ENCODE measurements at regions not wholly inside any gene's neighbourhood (a gene's known extent, or its start where the extent isn't known, plus 50 kb on each side); places are given as distances from the start of the nearest gene placed in this dataset.
"Not testable (repeated sequence)": the region's sequence is repeated elsewhere in the genome, so short reads cannot be mapped to it uniquely, and the experiment has no call there.

DNA sequence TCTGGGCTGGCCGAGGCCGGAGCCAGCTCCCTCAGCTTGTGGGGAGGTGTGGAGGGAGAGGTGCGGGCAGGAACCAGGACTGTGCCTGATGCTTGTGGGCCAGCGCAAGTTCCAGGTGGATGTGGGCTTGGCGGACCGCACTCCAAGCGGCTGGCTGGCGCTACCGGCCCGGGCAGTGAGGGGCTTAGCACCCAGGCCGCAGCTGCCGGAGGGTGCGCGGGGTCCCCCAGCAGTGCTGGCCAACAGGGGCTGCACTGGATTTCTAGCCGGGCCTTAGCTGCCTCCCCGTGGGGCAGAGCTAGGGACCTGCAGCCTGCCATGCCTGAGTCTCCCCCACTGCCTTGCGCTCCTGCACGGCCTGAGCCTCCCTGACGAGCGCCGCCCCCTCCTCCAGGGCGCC lies 242.8 kb downstream of the CCSER2 start:
- no peaks in the 10 kb centered on the region for H3K36me3 Mint-ChIP-seq
- no peak overlapping the region for H3K27ac Mint-ChIP-seq
- H3K4me3 Mint-ChIP-seq: no peak overlapping the region
- H3K4me1 Mint-ChIP-seq: no peaks in the 10 kb centered on the region
- peaks cover 24% of the 10 kb centered on the region for H3K27me3 Mint-ChIP-seq
- H3K9me3 Mint-ChIP-seq: no peaks in the 10 kb centered on the region

- no peaks in the 10 kb centered on the region for H3K9me3 Mint-ChIP-seq
- no peak overlapping the region for H3K27ac Mint-ChIP-seq
- no peaks in the 10 kb centered on the region for H3K36me3 Mint-ChIP-seq
Observed at GRCh38 chr10:84574102-84574501, 245.7 kb downstream of the CCSER2 start.

DNA sequence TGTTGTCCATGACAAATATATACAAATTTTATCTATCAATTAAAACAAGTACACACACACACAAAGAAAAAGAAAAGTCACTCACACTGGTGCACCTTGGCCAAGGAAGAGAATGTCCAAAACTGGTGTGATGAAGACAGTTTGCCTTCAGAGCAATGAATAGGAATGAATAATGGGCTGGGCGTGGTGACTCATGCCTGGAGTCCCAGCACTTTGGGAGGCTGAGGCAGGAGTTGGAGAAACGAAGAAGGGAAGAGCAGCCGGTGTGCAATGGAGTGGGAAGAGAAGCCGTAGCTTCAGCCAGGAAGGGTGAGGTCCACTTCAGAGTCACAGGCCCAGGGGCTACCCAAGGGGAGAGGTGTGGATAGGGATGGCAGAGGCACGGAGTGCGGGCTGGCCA lies 253.6 kb downstream of the CCSER2 start:
- Mint-ChIP-seq H3K27ac (no peak overlapping the region), H3K9me3 (no peaks in the 10 kb centered on the region), H3K27me3 (peaks cover 9% of the 10 kb centered on the region), H3K4me3 (no peak overlapping the region), H3K36me3 (no peaks in the 10 kb centered on the region), H3K4me1 (no peaks in the 10 kb centered on the region)

More at GRCh38 chr10:84574102-84574501, 245.7 kb downstream of the CCSER2 start:
- H3K4me3 Mint-ChIP-seq: no peak overlapping the region
- peaks cover 16% of the 10 kb centered on the region for H3K27me3 Mint-ChIP-seq
- H3K4me1 Mint-ChIP-seq: no peaks in the 10 kb centered on the region

- H3K4me1 Mint-ChIP-seq: no peaks in the 10 kb centered on the region
- H3K27me3 Mint-ChIP-seq: peaks cover 5% of the 10 kb centered on the region
- H3K36me3 Mint-ChIP-seq: no peaks in the 10 kb centered on the region
- no peak overlapping the region for H3K27ac Mint-ChIP-seq
- H3K4me3 Mint-ChIP-seq: no peak overlapping the region
- H3K9me3 Mint-ChIP-seq: no peaks in the 10 kb centered on the region
Observed at GRCh38 chr10:84583501-84583900, 255.1 kb downstream of the CCSER2 start.

DNA sequence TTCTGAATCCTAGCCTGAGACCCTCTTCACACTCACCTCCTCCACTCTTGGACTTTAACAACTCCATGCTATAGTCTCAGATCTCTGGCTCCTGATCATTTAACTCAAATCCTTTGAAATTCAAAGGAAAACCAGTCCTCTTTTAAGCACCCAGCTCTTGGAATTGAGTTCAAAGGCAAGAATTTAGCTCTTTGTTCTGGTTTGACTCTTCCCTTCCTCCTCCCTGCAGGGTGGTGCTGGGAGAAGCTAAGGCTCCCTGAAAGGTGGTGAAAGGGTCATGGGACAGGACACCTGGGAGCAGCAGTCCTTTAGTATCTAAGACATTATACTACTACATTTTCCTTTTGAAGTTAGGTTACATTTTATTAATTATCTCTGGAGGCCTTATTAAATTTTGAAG lies 259.4 kb downstream of the CCSER2 start:
- Mint-ChIP-seq H3K27me3 (peaks cover 5% of the 10 kb centered on the region), H3K36me3 (no peaks in the 10 kb centered on the region), H3K4me1 (no peaks in the 10 kb centered on the region), H3K27ac (peak overlapping the region; percentile 46), H3K9me3 (no peaks in the 10 kb centered on the region), H3K4me3 (no peak overlapping the region)

DNA sequence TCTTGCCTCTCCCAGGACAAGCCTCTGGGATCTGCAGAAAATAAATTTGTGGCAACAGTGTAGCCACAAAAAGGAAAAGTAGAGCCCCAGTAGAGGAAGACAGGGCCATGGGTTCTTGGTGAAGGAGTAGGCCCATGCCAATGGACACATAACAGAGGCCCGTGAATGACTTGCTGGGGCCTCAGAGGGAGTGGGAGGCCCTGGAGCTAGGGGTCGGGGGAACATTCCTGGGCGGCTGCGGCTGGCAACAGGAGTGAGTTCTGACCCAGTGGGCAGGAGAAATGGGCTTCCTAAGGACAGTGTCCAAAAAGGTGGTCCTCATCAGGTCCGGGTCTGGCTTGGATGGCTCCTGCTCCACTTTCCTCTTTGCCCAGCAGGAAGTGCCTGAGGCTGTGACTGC lies 260.0 kb downstream of the CCSER2 start:
- no peak overlapping the region for H3K4me3 Mint-ChIP-seq
- H3K27me3 Mint-ChIP-seq: peaks cover 5% of the 10 kb centered on the region
- H3K9me3 Mint-ChIP-seq: no peaks in the 10 kb centered on the region
- H3K36me3 Mint-ChIP-seq: no peaks in the 10 kb centered on the region
- no peaks in the 10 kb centered on the region for H3K4me1 Mint-ChIP-seq
- H3K27ac Mint-ChIP-seq: no peak overlapping the region

DNA sequence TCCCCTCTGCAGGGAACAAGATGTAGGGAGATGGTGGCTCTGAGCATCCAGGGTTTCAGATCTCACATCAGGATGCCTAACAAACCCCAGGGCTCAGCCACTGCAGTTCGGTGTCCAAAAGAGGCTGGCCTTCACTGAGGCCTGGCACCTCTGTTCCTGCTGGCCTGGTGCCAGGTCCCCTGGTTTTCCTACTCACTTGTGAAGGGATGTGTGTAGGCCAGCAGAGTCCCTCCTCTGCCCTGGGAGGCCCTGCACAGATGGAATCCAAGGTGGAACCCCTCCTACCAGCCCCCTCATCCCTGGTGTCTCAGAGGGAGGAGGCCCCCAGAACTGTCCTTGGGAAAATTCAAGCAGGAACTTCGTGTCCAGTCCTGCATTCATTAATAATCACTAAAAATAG lies 260.6 kb downstream of the CCSER2 start:
- H3K27ac Mint-ChIP-seq: no peak overlapping the region

DNA sequence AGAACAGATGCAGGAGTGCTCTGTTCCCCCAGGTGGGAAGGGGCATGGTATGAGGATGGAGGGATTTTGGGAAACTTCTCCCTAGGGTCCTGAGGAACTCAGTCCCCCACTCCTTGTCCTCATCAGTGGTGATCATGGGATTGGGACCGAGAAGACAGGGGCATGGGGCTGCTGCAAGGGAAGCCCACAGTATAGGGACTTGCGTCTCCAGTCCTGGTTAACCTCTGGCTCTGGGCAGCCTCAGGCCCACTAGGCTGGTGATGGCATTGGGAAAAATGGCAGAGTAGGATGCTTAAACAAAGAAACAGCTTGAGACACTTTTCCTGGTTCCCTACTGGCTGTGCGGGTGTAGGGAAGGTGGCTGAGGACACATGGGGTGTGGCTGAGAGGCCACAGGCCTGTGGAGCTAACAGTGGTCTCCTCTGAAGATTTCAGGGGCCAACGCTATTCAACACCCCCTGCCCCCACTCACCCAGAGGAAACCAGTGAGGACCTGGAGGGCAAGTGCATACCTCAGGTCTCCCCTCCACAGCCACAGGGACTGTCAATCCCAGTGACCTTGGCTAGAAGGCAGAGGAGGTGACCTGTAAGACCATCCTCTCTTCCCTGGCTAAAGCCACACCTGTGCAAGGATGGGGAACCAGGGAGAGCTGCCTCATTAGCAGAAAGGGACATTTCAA lies 261.3 kb downstream of the CCSER2 start:
- no peak overlapping the region for H3K27ac Mint-ChIP-seq
- no peak overlapping the region for H3K4me3 Mint-ChIP-seq
- H3K36me3 Mint-ChIP-seq: no peaks in the 10 kb centered on the region
- no peaks in the 10 kb centered on the region for H3K9me3 Mint-ChIP-seq
- peaks cover 9% of the 10 kb centered on the region for H3K27me3 Mint-ChIP-seq
- no peaks in the 10 kb centered on the region for H3K4me1 Mint-ChIP-seq

More for the DNA sequence above, 260.6 kb downstream of the CCSER2 start:
- Mint-ChIP-seq H3K4me1 (no peaks in the 10 kb centered on the region), H3K9me3 (no peaks in the 10 kb centered on the region), H3K27me3 (peaks cover 8% of the 10 kb centered on the region), H3K4me3 (no peak overlapping the region), H3K36me3 (no peaks in the 10 kb centered on the region)

- H3K27ac Mint-ChIP-seq: no peak overlapping the region
- no peak overlapping the region for H3K4me3 Mint-ChIP-seq
- H3K4me1 Mint-ChIP-seq: no peaks in the 10 kb centered on the region
- H3K36me3 Mint-ChIP-seq: no peaks in the 10 kb centered on the region
- H3K27me3 Mint-ChIP-seq: peaks cover 12% of the 10 kb centered on the region
- H3K9me3 Mint-ChIP-seq: no peaks in the 10 kb centered on the region
Observed at GRCh38 chr10:84590327-84591193, 262.2 kb downstream of the CCSER2 start.

- Mint-ChIP-seq H3K27ac (no peak overlapping the region), H3K4me1 (no peaks in the 10 kb centered on the region), H3K27me3 (peaks cover 12% of the 10 kb centered on the region), H3K4me3 (no peak overlapping the region), H3K9me3 (peaks cover 4% of the 10 kb centered on the region), H3K36me3 (no peaks in the 10 kb centered on the region)
Observed at GRCh38 chr10:84593506-84593905, 265.1 kb downstream of the CCSER2 start.

GRCh38 chr10:84596585-84596984 lies 268.2 kb downstream of the CCSER2 start:
- Mint-ChIP-seq H3K36me3 (no peaks in the 10 kb centered on the region), H3K27ac (no peak overlapping the region), H3K4me1 (no peaks in the 10 kb centered on the region), H3K9me3 (peaks cover 4% of the 10 kb centered on the region), H3K4me3 (no peak overlapping the region), H3K27me3 (peaks cover 9% of the 10 kb centered on the region)

- Mint-ChIP-seq H3K36me3 (no peaks in the 10 kb centered on the region), H3K27ac (no peak overlapping the region), H3K27me3 (peaks cover 3% of the 10 kb centered on the region), H3K4me1 (no peaks in the 10 kb centered on the region), H3K4me3 (no peak overlapping the region), H3K9me3 (peaks cover 4% of the 10 kb centered on the region)
Observed at GRCh38 chr10:84599254-84599653, 270.9 kb downstream of the CCSER2 start.

GRCh38 chr10:84600947-84601346 lies 272.6 kb downstream of the CCSER2 start:
- no peak overlapping the region for H3K27ac Mint-ChIP-seq
- H3K4me3 Mint-ChIP-seq: no peak overlapping the region
- H3K36me3 Mint-ChIP-seq: no peaks in the 10 kb centered on the region
- peaks cover 4% of the 10 kb centered on the region for H3K9me3 Mint-ChIP-seq
- no peaks in the 10 kb centered on the region for H3K4me1 Mint-ChIP-seq
- no peaks in the 10 kb centered on the region for H3K27me3 Mint-ChIP-seq

DNA sequence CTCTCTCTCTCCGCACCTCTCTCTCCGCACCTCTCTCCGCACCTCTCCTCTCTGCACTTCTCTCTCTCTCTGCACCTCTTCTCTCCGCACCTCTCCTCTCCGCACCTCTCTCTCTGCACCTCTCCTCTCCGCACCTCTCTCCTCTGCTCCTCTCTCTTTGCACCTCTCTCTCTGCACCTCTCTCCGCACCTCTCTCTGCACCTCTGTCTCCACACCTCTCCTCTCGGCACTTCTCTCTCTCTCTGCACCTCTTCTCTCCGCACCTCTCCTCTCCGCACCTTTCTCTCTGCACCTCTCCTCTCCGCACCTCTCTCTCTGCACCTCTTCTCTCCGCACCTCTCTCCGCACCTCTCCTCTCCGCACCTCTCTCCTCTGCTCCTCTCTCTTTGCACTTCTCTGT lies 274.2 kb downstream of the CCSER2 start:
- H3K27me3 Mint-ChIP-seq, H3K4me1 Mint-ChIP-seq, H3K4me3 Mint-ChIP-seq, H3K9me3 Mint-ChIP-seq, H3K27ac Mint-ChIP-seq, H3K36me3 Mint-ChIP-seq: not testable (repeated sequence)

- H3K36me3 Mint-ChIP-seq: no peaks in the 10 kb centered on the region
- H3K4me3 Mint-ChIP-seq: no peak overlapping the region
- no peaks in the 10 kb centered on the region for H3K9me3 Mint-ChIP-seq
- H3K27ac Mint-ChIP-seq: no peak overlapping the region
- no peaks in the 10 kb centered on the region for H3K4me1 Mint-ChIP-seq
- H3K27me3 Mint-ChIP-seq: peaks cover 2% of the 10 kb centered on the region
Observed at GRCh38 chr10:84603971-84604370, 275.6 kb downstream of the CCSER2 start.

GRCh38 chr10:84605802-84606201 lies 277.4 kb downstream of the CCSER2 start:
- Mint-ChIP-seq H3K27me3 (peaks cover 2% of the 10 kb centered on the region), H3K27ac (no peak overlapping the region), H3K9me3 (no peaks in the 10 kb centered on the region), H3K4me1 (no peaks in the 10 kb centered on the region), H3K4me3 (no peak overlapping the region), H3K36me3 (no peaks in the 10 kb centered on the region)
